Activated T-cell treated with anti-CD3 and anti-CD28 coated beads for 48 hours (primary cell): ENCODE measurements at regions not wholly inside any gene's neighbourhood (a gene's known extent, or its start where the extent isn't known, plus 50 kb on each side); places are given as distances from the start of the nearest gene placed in this dataset.

Source experiments
- DNase-seq: peaks from one replicate; pipeline ENCODE4 v3.0.0-alpha.2; 2020; ENCODE audit warnings: low read depth

GRCh38 chr4:123807866-123808265 lies 411.3 kb downstream of the SPRY1 start:
- no peak for DNase-seq

- no peak for DNase-seq
Observed at GRCh38 chr4:123809864-123810263, 413.3 kb downstream of the SPRY1 start.

DNA sequence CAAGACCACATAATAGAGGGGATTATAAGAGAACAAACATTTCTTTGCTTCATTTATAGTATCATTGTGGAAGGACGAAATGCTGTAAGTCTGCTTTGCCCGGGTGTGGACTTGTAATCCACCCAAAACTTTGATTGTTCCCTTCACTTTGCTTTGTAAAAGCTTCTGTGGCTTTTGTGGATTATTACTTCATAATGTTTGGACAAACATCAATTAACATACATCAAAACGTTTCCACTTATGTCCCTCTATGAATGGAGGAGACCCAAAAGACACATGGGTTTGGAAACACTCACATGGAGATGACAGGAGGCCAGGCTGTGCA lies 415.4 kb downstream of the SPRY1 start:
- DNase-seq: no peak

- no peak for DNase-seq
Observed at GRCh38 chr4:123813901-123814300, 417.3 kb downstream of the SPRY1 start.

DNA sequence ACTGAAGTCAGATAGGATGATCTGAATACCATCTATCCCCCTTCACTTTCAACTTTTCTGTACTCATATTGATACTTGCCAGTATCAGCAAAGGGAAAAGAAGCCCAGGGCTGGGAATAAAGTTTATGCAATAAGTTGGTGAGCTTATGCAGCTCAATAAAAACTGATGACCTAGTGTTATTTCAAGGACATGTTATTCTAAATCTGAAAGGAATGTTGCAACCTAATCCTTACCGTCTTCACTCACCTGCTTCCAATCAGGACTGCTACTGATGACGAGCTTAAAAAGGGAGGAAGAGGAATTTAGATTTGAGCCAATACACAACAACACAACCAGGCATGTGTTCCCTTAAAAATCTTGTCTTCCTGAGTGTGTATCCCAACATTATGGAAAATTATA lies 419.9 kb downstream of the SPRY1 start:
- DNase-seq: no peak

DNA sequence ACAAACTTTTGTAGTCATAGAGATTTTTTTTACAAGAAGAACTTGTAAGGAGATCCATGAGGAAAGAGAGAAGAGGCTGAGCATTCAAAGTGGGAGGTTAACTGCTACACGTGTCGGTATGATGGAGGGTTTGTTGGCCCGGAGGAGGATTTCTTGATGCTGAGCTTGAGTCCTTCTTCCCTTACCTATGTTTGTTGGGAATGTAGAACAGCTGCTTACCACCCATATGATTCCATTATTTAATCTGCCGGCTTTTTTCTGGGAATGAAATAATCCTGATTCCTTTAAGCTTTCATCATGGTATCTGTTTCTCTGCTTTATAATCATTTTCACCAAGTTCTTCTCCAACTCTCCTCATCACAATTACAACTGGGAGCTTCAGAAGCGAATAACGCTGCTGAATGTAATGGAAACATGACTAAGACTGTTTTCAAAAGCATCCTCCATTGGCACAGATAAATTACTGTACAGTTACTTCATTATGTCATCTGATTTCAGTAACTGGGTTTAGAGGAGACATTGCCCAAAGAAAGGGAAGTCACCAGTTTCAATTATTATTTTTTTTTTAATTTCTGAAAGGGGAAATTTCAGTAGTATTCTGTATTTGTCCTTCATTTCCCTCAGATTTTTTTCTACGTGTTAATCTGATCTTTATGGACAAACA lies 420.6 kb downstream of the SPRY1 start:
- no peak for DNase-seq

DNA sequence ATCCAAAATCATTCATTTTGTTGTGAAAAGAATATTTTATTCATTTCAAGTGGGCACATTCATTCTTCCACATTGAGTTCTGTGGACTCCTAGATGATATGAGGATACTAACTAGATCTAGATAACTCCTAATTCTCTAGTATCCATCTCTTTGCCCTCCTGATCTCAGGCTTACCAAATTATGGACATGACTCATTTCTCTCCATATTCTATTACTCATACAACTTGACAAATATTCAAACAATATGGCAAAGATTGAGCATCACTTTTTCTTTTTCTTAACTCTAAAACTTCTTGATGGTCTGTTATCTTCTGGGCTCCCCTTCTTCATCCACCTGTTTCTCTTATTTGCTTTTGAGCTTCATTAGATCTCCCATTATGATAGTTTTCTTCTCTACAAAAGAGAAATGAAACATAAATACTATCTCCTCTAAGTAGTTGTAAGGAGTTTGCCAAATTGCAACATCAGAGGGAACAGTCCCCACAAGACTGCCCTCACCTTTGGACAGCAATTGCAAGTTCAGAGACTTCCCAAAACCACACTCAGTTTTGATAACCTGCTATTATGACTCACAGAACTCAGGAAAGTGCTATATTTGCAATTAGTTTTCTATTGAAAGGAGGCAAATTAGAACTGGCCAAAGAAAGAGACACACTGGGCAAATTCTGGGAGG lies 422.9 kb downstream of the SPRY1 start:
- no peak for DNase-seq

- no peak for DNase-seq
Observed at GRCh38 chr4:123821861-123822260, 425.3 kb downstream of the SPRY1 start.

DNA sequence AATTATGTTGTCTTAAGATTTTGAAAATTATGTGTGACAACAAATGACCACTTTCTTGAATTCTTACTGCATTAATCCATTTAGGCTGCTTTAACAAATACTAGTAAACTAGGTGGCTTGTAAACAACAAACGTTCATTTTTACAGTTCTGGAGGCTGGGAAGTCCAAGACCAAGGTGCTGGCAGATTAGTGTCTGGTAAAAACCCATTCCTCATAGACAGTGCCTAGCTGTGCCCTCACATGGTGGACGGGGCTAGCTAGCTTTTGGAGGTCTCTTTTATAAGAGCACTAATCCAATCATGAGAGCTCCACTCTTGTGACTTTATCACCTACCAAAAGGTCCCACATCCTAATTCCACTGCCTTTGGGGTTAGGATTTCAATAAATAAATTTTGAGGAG lies 425.8 kb downstream of the SPRY1 start:
- DNase-seq: no peak

DNA sequence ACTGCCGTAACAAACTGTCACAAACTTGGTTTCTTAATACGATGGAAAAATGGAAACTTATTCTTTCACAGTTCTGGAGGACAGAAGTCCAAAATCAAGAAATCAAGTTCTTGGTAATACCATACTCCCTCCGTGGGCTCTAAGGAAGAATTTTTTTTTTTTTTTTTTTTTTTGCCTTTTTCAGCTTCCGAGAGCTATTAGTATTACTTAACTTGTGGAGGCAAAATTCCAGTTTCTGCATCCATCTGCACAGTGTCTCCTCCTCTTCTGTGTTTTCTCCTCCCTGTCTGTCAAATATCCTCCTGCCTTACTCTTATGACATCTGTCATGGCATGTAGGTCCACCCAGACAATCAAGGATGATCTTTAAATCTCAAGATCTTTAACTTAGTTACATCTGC lies 426.6 kb downstream of the SPRY1 start:
- no peak for DNase-seq

DNA sequence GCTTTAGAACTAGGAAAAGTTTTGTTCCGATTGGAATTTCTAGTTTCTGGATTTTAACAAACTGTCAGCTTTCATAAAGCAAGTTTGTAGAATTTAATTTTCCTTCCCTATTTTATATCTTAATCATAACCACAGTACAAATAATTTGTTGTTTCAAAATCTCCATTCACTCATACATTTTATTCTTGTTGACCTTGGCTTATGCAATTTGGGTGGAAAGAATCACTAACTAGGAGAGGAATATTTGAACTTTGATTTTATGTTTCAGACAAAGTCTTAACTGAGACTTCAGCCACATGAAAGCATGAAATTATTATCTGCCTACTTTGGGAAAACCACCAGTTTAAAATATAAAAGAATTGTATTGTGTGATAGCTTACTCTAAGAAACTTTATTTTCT lies 427.9 kb downstream of the SPRY1 start:
- DNase-seq: no peak

DNA sequence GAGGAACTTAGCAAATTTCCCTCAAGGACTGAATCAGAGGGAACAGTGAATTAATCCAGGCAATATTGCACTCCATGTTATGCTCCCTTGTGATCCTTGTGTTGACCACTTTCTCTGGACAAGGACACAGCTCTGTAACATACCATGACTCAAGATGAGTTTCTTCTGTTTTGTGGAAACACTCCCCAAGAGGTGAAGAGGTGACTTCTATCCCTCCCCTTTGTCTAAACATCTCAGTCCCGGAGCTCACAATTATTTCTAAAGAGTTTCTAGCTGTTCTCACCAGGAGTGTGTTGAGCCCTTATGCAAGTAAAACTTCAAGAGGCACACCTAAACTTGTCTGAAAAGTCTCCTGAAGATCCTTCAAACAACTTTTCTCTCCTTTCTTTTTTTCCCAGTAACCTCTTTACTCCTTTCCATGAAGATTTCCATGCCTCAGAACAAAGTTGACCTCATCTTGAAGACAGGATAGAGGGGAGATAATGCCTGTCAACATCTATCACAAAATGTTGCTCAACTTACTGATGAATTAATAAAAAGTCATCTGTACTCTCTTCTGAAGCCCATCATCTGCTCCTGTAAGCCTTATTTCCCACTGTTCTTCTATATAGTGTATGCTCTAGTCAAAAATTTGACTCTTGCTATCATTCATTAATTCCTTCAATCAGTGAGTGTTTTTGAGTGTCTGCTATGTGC lies 429.1 kb downstream of the SPRY1 start:
- no peak for DNase-seq

DNA sequence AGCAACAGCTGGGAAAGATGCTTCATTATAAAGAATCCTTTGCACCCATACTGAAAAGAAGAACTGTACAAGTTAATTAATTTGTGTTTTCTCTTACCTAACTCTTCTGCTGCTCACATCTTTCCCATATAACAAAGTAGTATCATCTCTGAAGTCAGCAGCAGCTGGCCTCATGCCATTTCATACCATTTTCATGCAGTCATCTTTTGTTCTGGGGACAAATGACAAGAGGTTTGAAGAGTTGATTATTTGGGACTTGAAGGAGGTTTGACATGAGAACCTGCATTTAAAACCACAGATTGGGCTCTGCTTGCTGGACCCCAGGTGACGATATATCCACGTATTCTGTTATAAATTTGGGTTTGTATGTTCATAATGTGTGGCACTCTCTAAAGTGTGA lies 430.3 kb downstream of the SPRY1 start:
- no peak for DNase-seq

DNA sequence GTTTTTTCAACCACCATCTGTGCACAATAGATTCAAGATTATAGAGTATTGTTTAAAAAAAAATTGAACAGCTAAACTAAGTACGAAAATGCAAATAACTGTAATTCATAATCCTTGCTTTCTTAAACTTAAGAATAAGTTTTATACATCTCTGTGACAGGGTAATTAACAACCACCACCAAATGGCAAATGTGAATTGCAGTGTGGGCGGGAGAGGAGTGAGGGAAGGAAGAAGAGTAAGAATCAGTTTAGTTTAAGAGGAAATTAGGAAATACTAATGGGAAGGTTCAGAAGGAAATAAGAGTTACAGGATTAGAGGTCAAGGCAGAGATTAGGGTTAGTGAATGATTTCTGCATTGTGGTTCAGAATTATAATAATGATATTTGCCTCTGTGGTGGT lies 430.9 kb downstream of the SPRY1 start:
- DNase-seq: no peak

- DNase-seq: no peak
Observed at GRCh38 chr4:123830930-123831329, 434.3 kb downstream of the SPRY1 start.

DNA sequence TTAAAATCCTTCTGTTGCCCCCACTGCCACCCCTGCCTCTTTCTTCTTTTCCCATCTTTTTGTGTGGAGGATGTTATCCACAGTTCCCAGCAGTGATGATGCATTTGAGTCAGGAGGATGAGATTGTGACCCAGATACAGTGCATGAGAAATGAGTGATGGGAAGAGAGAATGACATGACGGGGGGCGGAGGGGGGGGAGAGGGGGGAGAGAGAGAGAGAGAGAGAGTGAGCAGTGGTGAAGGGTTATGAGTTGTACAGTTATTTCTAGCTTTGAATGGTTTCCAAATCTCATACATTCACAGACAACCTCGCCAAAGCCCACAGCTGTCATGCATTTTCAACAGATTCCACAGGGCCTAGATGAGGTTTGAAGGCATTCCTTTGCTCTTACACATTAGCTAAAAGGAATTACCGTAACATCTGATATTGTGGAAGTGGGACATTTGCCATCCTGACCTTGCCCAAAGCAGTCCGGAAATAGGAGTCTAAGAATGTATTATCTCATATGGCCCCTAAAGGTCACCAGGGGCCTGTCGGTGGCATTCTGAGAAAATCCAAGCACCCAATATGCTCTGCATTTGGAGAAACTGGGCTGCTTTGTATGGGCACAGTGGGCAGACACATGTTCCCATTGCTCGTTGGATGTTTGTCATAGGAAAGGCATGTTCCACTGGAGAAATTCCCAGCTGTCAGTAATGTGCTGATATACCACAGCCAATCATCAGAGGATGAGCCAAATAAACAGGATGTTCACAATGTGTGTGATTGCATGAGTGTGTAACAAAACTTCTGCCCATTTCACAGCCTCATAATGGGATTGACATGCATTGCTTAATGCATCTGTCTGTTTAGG lies 435.8 kb downstream of the SPRY1 start:
- DNase-seq: no peak

- no peak for DNase-seq
Observed at GRCh38 chr4:123833171-123833643, 436.6 kb downstream of the SPRY1 start.

DNA sequence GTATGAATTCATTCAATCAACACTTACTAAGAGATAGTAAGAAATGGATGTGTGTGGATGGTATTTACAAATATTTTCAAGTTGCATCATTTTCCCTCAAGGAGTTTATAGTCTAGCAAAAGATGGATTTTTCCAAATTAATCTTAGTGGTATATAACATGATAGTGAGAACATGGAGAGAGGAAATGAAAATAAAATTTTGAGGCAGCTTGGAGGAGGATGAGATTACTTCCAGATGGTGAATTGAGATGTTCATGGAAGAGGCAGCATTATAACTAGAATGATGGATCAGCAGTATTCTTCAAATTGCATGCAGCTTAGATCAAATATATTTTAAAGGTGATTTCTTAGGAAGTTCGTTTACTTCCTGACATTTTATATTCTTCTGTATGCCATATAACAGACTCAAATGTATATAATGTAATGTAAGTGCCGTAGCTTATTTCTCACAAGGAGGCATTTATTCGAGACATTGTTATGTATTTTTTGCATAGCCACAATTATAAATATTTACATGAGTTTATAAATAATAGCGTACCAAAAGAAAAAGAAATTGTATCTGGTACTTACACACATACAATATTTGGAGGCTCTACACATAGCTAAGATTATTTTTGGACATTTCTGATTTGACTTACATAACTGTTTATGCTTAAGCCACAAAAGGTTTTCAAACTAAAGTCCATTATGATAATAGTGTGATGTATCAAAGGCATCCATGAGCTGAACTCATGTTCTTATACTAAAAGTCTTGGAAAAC lies 439.4 kb downstream of the SPRY1 start:
- no peak for DNase-seq

GRCh38 chr4:123836851-123837595 lies 440.4 kb downstream of the SPRY1 start:
- no peak for DNase-seq

DNA sequence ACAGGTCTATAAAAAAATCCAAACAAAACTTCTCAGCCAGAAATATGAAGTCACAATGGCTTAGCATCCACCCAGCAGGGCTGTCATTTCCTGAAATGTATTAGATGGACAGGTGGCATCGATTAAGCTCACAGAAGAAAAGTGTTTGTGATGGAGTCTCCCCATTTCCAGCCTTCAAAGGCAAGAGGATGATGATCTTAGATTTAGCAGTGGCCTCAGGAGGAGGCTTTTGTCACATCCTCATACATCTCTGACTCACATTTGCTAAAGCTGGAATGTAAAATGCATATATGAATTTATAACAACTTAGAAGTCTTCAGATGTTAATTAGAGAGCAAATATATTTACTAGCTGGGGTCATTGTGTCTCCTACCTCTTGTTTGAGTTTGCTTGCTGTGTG lies 441.9 kb downstream of the SPRY1 start:
- DNase-seq: no peak

DNA sequence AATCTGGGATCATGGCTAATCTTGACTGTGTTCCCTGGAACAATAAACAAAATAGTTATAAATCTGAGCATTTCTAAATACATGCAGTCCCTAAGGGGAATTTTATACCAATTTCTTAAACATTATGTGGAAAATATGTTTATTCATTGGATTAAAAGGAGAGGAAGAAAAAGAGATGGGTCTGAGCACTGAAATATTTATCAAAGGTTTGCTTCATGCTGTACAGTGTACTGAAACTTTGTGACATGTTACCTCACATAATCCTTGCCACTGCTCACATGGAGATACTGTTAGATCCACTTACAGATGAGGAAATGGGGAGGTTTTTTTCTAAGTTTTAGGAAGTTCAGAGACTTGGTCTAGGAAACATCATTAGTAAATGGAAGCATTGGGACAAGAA lies 443.6 kb downstream of the SPRY1 start:
- DNase-seq: no peak
